ENCODE measurements at regions not wholly inside any gene's neighbourhood (a gene's known extent, or its start where the extent isn't known, plus 50 kb on each side); places are given as distances from the start of the nearest gene placed in this dataset.

DNA sequence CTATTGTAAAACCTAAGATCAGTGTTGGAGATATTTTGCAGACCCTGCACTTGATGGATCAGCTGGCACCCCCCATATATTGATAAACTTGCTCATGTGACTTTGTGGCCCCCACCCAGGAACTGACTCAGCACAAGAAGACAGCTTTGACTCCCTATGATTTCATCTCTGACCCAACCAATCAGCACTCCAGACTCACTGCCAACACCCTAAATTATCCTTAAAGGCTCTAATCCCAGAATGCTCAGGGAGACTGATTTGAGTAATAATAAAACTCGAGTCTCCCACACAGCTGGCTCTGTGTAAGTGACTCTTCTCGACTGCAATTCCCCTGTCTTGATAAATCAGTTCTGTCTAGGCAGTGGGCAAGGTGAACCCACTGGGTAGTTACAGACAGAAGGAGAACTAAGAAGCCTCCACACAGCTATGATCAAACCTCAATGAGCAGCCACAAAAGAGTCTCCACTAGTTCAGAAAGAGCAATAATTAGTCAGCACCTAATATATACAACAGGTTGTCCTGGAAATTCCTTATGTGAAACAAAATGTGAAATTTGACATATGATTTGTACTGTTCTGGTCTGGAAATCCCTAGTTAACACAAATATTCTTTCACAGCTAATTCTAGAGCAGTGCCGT is 52.2 kb downstream of the ACTL7B start:
- no peaks in the 10 kb centered on the region for H3K4me1 ChIP-seq (ENCODE audit: insufficient read depth, low read length)
- no peaks in the 10 kb centered on the region for H3K9me3 ChIP-seq (ENCODE audit: low read length)
- no peak overlapping the region for H3K9ac ChIP-seq (ENCODE audit: low read length)
- H3K36me3 ChIP-seq (ENCODE audit: insufficient read depth, low read length), result no peaks in the 10 kb centered on the region
- no peaks in the 10 kb centered on the region for H3K27me3 ChIP-seq (ENCODE audit: control insufficient read depth in 1 of 2, insufficient read depth in 2 of 2, low read length in 2 of 2)
- no peak overlapping the region for H3K4me3 ChIP-seq (ENCODE audit: low read depth in 1 of 2, low read length in 2 of 2)
- no peak overlapping the region for H3K27ac ChIP-seq (ENCODE audit: low read depth, low read length)

DNA sequence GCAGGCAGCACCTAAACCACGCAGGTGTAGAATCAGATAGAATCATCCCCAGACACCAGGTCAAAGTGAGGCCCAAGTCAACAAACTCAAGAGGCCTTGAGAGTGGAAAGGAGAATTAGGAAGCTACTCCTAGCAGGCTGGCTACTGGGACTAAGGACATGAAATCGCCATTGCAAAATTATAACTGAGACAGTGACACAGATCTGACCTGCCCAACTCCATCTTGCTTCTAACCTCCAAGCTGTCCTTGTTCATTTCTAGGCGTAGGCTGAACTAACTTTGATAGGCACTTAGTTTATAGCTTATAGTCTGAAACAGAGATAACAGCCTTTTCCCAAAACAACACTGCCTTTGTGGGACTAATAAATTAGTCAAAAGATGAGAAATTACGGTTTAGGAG is 52.8 kb downstream of the ACTL7B start:
- no peaks in the 10 kb centered on the region for H3K9me3 ChIP-seq (ENCODE audit: low read length)
- H3K27me3 ChIP-seq (ENCODE audit: control insufficient read depth in 1 of 2, insufficient read depth in 2 of 2, low read length in 2 of 2), result no peaks in the 10 kb centered on the region
- no peaks in the 10 kb centered on the region for H3K4me1 ChIP-seq (ENCODE audit: insufficient read depth, low read length)
- no peaks in the 10 kb centered on the region for H3K36me3 ChIP-seq (ENCODE audit: insufficient read depth, low read length)
- H3K27ac ChIP-seq (ENCODE audit: low read depth, low read length), result no peak overlapping the region
- H3K4me3 ChIP-seq (ENCODE audit: low read depth in 1 of 2, low read length in 2 of 2), result no peak overlapping the region
- H3K9ac ChIP-seq (ENCODE audit: low read length), result no peak overlapping the region

GRCh38 chr9:108801949-108802348 is 53.8 kb downstream of the ACTL7B start:
- no peaks in the 10 kb centered on the region for H3K27me3 ChIP-seq (ENCODE audit: control insufficient read depth in 1 of 2, insufficient read depth in 2 of 2, low read length in 2 of 2)
- no peak overlapping the region for H3K9ac ChIP-seq (ENCODE audit: low read length)
- no peak overlapping the region for H3K27ac ChIP-seq (ENCODE audit: low read depth, low read length)
- no peaks in the 10 kb centered on the region for H3K9me3 ChIP-seq (ENCODE audit: low read length)
- H3K36me3 ChIP-seq (ENCODE audit: insufficient read depth, low read length), result no peaks in the 10 kb centered on the region
- H3K4me3 ChIP-seq (ENCODE audit: low read depth in 1 of 2, low read length in 2 of 2), result no peak overlapping the region
- no peaks in the 10 kb centered on the region for H3K4me1 ChIP-seq (ENCODE audit: insufficient read depth, low read length)

GRCh38 chr9:108800632-108801099 is 55.1 kb downstream of the ACTL7B start:
- Histone ChIP-seq H3K4me3 (ENCODE audit: low read depth in 1 of 2, low read length in 2 of 2) (no peak overlapping the region), H3K9ac (ENCODE audit: low read length) (no peak overlapping the region), H3K9me3 (ENCODE audit: low read length) (no peaks in the 10 kb centered on the region), H3K27ac (ENCODE audit: low read depth, low read length) (no peak overlapping the region), H3K27me3 (ENCODE audit: control insufficient read depth in 1 of 2, insufficient read depth in 2 of 2, low read length in 2 of 2) (no peaks in the 10 kb centered on the region), H3K36me3 (ENCODE audit: insufficient read depth, low read length) (no peaks in the 10 kb centered on the region), H3K4me1 (ENCODE audit: insufficient read depth, low read length) (no peaks in the 10 kb centered on the region)

DNA sequence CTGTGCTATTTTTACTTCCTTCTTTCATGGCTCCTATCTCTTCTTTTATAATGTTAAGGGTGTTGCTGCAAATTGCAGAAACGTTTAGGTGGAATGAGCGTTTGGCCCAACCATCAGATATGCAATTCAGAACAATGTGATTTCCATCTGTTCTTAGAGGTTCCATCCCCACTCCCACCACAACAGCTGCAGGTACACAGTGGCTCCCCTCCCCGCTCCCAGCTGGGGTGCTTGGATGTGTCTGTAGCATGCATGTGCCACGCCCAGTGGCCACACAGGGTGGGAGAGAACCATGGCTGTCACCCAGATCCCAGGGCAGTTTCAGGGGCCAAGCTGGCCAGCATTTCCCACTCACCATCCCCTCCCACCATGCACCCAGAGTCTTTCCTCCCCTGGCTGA is 62.2 kb downstream of the ACTL7B start:
- no peaks in the 10 kb centered on the region for H3K9me3 ChIP-seq (ENCODE audit: low read length)
- no peaks in the 10 kb centered on the region for H3K4me1 ChIP-seq (ENCODE audit: insufficient read depth, low read length)
- no peak overlapping the region for H3K27ac ChIP-seq (ENCODE audit: low read depth, low read length)
- no peak overlapping the region for H3K9ac ChIP-seq (ENCODE audit: low read length)
- no peaks in the 10 kb centered on the region for H3K36me3 ChIP-seq (ENCODE audit: insufficient read depth, low read length)
- no peaks in the 10 kb centered on the region for H3K27me3 ChIP-seq (ENCODE audit: control insufficient read depth in 1 of 2, insufficient read depth in 2 of 2, low read length in 2 of 2)
- H3K4me3 ChIP-seq (ENCODE audit: low read depth in 1 of 2, low read length in 2 of 2), result no peak overlapping the region

DNA sequence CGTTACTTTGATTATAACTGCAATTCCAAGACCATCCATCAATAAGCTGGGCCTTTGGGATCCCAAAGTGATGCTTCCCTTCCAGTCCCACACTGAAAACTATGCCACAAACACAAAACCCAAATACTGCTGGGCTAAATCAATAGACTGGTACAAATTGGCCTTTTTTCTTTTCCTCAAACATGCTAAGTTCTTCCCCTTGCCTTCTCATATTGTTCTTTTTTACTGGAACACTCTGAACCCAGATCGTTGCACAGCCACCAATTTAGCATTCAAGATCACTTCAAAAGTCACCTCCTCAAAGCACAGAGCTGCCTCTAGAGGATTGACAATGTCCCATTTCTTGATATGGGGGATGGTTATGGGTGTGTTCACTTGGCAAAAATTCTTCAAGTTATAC is 66.0 kb downstream of the ACTL7B start:
- H3K4me1 ChIP-seq (ENCODE audit: insufficient read depth, low read length), result no peaks in the 10 kb centered on the region
- H3K27me3 ChIP-seq (ENCODE audit: control insufficient read depth in 1 of 2, insufficient read depth in 2 of 2, low read length in 2 of 2), result no peaks in the 10 kb centered on the region
- no peak overlapping the region for H3K27ac ChIP-seq (ENCODE audit: low read depth, low read length)
- no peak overlapping the region for H3K9ac ChIP-seq (ENCODE audit: low read length)
- H3K4me3 ChIP-seq (ENCODE audit: low read depth in 1 of 2, low read length in 2 of 2), result no peak overlapping the region
- H3K36me3 ChIP-seq (ENCODE audit: insufficient read depth, low read length), result no peaks in the 10 kb centered on the region
- no peaks in the 10 kb centered on the region for H3K9me3 ChIP-seq (ENCODE audit: low read length)

GRCh38 chr9:108787690-108788048 is 68.1 kb downstream of the ACTL7B start:
- Histone ChIP-seq H3K27me3 (ENCODE audit: control insufficient read depth in 1 of 2, insufficient read depth in 2 of 2, low read length in 2 of 2) (no peaks in the 10 kb centered on the region), H3K27ac (ENCODE audit: low read depth, low read length) (no peak overlapping the region), H3K4me1 (ENCODE audit: insufficient read depth, low read length) (no peaks in the 10 kb centered on the region), H3K9ac (ENCODE audit: low read length) (no peak overlapping the region), H3K36me3 (ENCODE audit: insufficient read depth, low read length) (no peaks in the 10 kb centered on the region), H3K9me3 (ENCODE audit: low read length) (no peaks in the 10 kb centered on the region), H3K4me3 (ENCODE audit: low read depth in 1 of 2, low read length in 2 of 2) (no peak overlapping the region)

DNA sequence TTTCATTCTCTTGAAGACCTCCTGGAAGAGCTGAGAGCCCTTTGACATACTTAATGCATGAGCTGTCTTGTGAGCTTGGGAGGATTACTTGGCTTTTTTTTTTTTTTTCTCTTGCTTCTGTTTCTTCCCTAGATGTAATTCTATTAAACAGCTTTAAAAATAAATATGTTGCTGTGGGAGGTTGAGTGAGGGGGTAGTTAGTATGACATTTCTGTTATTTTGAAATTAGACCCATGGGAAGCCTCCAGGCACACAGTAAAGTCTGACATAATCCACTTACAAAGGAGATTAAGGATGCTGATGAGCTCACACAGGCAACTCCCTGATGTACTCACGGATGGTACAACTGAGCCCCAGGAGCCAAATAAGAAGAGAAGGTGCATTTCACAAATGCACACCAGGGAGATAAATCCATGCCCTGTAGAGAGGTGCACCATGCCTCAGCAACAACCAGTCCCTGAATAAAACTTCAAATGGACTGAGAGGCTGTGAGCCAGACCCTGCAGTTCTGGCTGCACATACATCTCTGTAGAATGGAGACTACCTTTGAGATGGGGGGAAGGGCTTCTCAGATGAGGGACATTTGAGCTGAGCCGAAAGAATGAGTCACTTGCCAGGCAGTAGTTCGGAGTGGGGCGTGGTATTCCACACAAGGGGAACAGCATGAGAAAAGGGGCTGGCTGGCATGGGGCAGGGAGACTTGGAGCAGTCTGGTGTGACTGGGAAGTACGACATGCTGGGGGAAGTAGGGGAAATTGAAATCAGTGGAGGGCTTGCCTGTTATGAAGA is 68.7 kb downstream of the ACTL7B start:
- no peak overlapping the region for H3K4me3 ChIP-seq (ENCODE audit: low read depth in 1 of 2, low read length in 2 of 2)
- H3K27me3 ChIP-seq (ENCODE audit: control insufficient read depth in 1 of 2, insufficient read depth in 2 of 2, low read length in 2 of 2), result no peaks in the 10 kb centered on the region

GRCh38 chr9:108786322-108786721 is 69.5 kb downstream of the ACTL7B start:
- H3K4me1 ChIP-seq (ENCODE audit: insufficient read depth, low read length), result no peaks in the 10 kb centered on the region
- no peak overlapping the region for H3K4me3 ChIP-seq (ENCODE audit: low read depth in 1 of 2, low read length in 2 of 2)
- no peak overlapping the region for H3K27ac ChIP-seq (ENCODE audit: low read depth, low read length)
- no peaks in the 10 kb centered on the region for H3K9me3 ChIP-seq (ENCODE audit: low read length)
- H3K9ac ChIP-seq (ENCODE audit: low read length), result no peak overlapping the region
- no peaks in the 10 kb centered on the region for H3K27me3 ChIP-seq (ENCODE audit: control insufficient read depth in 1 of 2, insufficient read depth in 2 of 2, low read length in 2 of 2)
- no peaks in the 10 kb centered on the region for H3K36me3 ChIP-seq (ENCODE audit: insufficient read depth, low read length)

More for the DNA sequence above, 68.7 kb downstream of the ACTL7B start:
- Histone ChIP-seq H3K9me3 (ENCODE audit: low read length) (no peaks in the 10 kb centered on the region), H3K27ac (ENCODE audit: low read depth, low read length) (no peak overlapping the region), H3K9ac (ENCODE audit: low read length) (no peak overlapping the region), H3K36me3 (ENCODE audit: insufficient read depth, low read length) (no peaks in the 10 kb centered on the region), H3K4me1 (ENCODE audit: insufficient read depth, low read length) (no peaks in the 10 kb centered on the region)

GRCh38 chr9:108784998-108785397 is 70.8 kb downstream of the ACTL7B start:
- Histone ChIP-seq H3K4me1 (ENCODE audit: insufficient read depth, low read length) (no peaks in the 10 kb centered on the region), H3K9me3 (ENCODE audit: low read length) (no peaks in the 10 kb centered on the region), H3K36me3 (ENCODE audit: insufficient read depth, low read length) (no peaks in the 10 kb centered on the region), H3K27ac (ENCODE audit: low read depth, low read length) (no peak overlapping the region), H3K27me3 (ENCODE audit: control insufficient read depth in 1 of 2, insufficient read depth in 2 of 2, low read length in 2 of 2) (no peaks in the 10 kb centered on the region), H3K9ac (ENCODE audit: low read length) (no peak overlapping the region), H3K4me3 (ENCODE audit: low read depth in 1 of 2, low read length in 2 of 2) (no peak overlapping the region)

- Histone ChIP-seq H3K27me3 (ENCODE audit: control insufficient read depth in 1 of 2, insufficient read depth in 2 of 2, low read length in 2 of 2) (no peaks in the 10 kb centered on the region), H3K36me3 (ENCODE audit: insufficient read depth, low read length) (no peaks in the 10 kb centered on the region), H3K27ac (ENCODE audit: low read depth, low read length) (no peak overlapping the region)
Measured at GRCh38 chr9:108783731-108784495, 71.9 kb downstream of the ACTL7B start.

More at GRCh38 chr9:108783731-108784495, 71.9 kb downstream of the ACTL7B start:
- no peaks in the 10 kb centered on the region for H3K9me3 ChIP-seq (ENCODE audit: low read length)
- no peaks in the 10 kb centered on the region for H3K4me1 ChIP-seq (ENCODE audit: insufficient read depth, low read length)
- no peak overlapping the region for H3K4me3 ChIP-seq (ENCODE audit: low read depth in 1 of 2, low read length in 2 of 2)
- no peak overlapping the region for H3K9ac ChIP-seq (ENCODE audit: low read length)

All from muscle layer of colon (tissue), 2 donors.